ENCODE measurements at regions not wholly inside any gene's neighbourhood (a gene's known extent, or its start where the extent isn't known, plus 50 kb on each side); places are given as distances from the start of the nearest gene placed in this dataset.

DNA sequence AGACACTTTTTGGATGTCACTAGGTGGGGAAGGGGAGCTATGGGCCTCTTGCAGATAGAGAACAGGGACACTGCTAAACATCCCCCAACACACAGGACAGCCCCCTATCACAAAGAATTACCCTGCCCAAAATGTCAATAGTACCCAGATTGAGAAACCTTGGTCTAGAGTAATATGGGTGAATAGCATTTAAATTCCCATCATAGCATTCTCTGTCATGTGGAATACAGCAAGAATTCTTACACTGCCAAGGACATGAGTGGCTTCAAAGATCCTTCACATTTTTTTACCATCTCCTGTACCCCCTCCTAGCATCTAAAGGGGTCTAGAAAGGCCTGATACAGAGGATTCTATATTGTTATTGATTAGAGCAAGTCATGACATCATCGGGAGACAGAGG lies 83.1 kb upstream of the SSTR4 start:
- TF ChIP-seq CTCF (conservative IDR thresholded peaks at IDR 0.05; ENCODE audit: low read depth, low read length): no peak
- TF ChIP-seq EZH2 (IDR thresholded peaks at IDR 0.05; ENCODE audit: borderline replicate concordance, low read depth, low read length, poor library complexity, severe bottlenecking): no peak
- H3K36me3 ChIP-seq (ENCODE audit: insufficient read depth, low read length, poor library complexity, severe bottlenecking): no peaks in the 10 kb centered on the region
- no peaks in the 10 kb centered on the region for H3K4me1 ChIP-seq (ENCODE audit: insufficient read depth, low read length, poor library complexity, severe bottlenecking)
- ChIA-PET POLR2A (ENCODE audit: low non-redundant PET) (no interaction called here), CTCF (no interaction called here)
- peaks cover 7% of the 10 kb centered on the region for H3K27me3 ChIP-seq (replicated peaks; ENCODE audit: insufficient read depth, low read depth, low read length, poor library complexity)
- BruUV-seq (replicated peaks): no TSS peak
- no peak for DNase-seq (ENCODE audit: low spot score)
- intact Hi-C loops (cut with micrococcal nuclease; ENCODE audit: unreplicated experiment): no loop called here
- no peak overlapping the region for H3K27ac ChIP-seq (ENCODE audit: low read depth, low read length, poor library complexity, severe bottlenecking)
- H3K4me3 ChIP-seq (ENCODE audit: low read depth, low read length, poor library complexity, severe bottlenecking): no peak overlapping the region
- no peaks in the 10 kb centered on the region for H3K9me3 ChIP-seq (ENCODE audit: low read depth, low read length, poor library complexity, severe bottlenecking)

- Histone ChIP-seq H3K9me3 (ENCODE audit: low read depth, low read length, poor library complexity, severe bottlenecking) (no peaks in the 10 kb centered on the region), H3K4me1 (ENCODE audit: insufficient read depth, low read length, poor library complexity, severe bottlenecking) (no peaks in the 10 kb centered on the region), H3K4me3 (ENCODE audit: low read depth, low read length, poor library complexity, severe bottlenecking) (no peak overlapping the region), H3K27ac (ENCODE audit: low read depth, low read length, poor library complexity, severe bottlenecking) (no peak overlapping the region), H3K27me3 (replicated peaks; ENCODE audit: insufficient read depth, low read depth, low read length, poor library complexity) (peaks cover 10% of the 10 kb centered on the region), H3K36me3 (ENCODE audit: insufficient read depth, low read length, poor library complexity, severe bottlenecking) (no peaks in the 10 kb centered on the region)
- intact Hi-C loops (cut with micrococcal nuclease; ENCODE audit: unreplicated experiment): no loop called here
- BruUV-seq (replicated peaks): no TSS peak
- TF ChIP-seq EZH2 (IDR thresholded peaks at IDR 0.05; ENCODE audit: borderline replicate concordance, low read depth, low read length, poor library complexity, severe bottlenecking) (no peak), CTCF (conservative IDR thresholded peaks at IDR 0.05; ENCODE audit: low read depth, low read length) (no peak)
- no peak for DNase-seq (ENCODE audit: low spot score)
- CTCF ChIA-PET: no interaction called here
- POLR2A ChIA-PET (ENCODE audit: low non-redundant PET): no interaction called here
Measured at GRCh38 chr20:22954661-22955060, 80.5 kb upstream of the SSTR4 start.

- Histone ChIP-seq H3K27me3 (replicated peaks; ENCODE audit: insufficient read depth, low read depth, low read length, poor library complexity) (peaks cover 16% of the 10 kb centered on the region), H3K9me3 (ENCODE audit: low read depth, low read length, poor library complexity, severe bottlenecking) (no peaks in the 10 kb centered on the region), H3K27ac (ENCODE audit: low read depth, low read length, poor library complexity, severe bottlenecking) (no peak overlapping the region), H3K4me1 (ENCODE audit: insufficient read depth, low read length, poor library complexity, severe bottlenecking) (no peaks in the 10 kb centered on the region), H3K36me3 (ENCODE audit: insufficient read depth, low read length, poor library complexity, severe bottlenecking) (no peaks in the 10 kb centered on the region), H3K4me3 (ENCODE audit: low read depth, low read length, poor library complexity, severe bottlenecking) (no peak overlapping the region)
- no peak for DNase-seq (ENCODE audit: low spot score)
- intact Hi-C loops (cut with micrococcal nuclease; ENCODE audit: unreplicated experiment): no loop called here
- ChIA-PET POLR2A (ENCODE audit: low non-redundant PET) (no interaction called here), CTCF (no interaction called here)
- BruUV-seq (replicated peaks): no TSS peak
- no peak for TF ChIP-seq EZH2 (IDR thresholded peaks at IDR 0.05; ENCODE audit: borderline replicate concordance, low read depth, low read length, poor library complexity, severe bottlenecking)
- no peak for TF ChIP-seq CTCF (conservative IDR thresholded peaks at IDR 0.05; ENCODE audit: low read depth, low read length)
Measured at GRCh38 chr20:22958390-22958789, 76.7 kb upstream of the SSTR4 start.
